GM12878 (cell line): ENCODE measurements at regions not wholly inside any gene's neighbourhood (a gene's known extent, or its start where the extent isn't known, plus 50 kb on each side); places are given as distances from the start of the nearest gene placed in this dataset.

Experiments
- ATAC-seq: fragments of 200-7000 bp; cut with Tn5 transposase; 3 replicates; pipeline ENCODE4 v1.9.1; 2020; ENCODE audit warnings: mild to moderate bottlenecking, moderate library complexity
- BruUV-seq: library from RNA; stranded (reverse); fragments of 400-500 nt; replicated peaks from 2 replicates; lab custom pipeline; 2021; lab: Mats Ljungman, UMichigan
- CTCF ChIA-PET: fragments of 300-600 bp; sonication (Branson Sonifier 250); formaldehyde crosslinking; extraction: SDS; loops from one replicate; lab custom pipeline; 2021; ENCODE audit warnings: inconsistent platforms; lab: Yijun Ruan, JAX
- POLR2A ChIA-PET: fragments of 350-600 bp; formaldehyde crosslinking; extraction: SDS; loops from one replicate; lab custom pipeline; 2021; ENCODE audit warnings: inconsistent platforms; lab: Charles Lee
- RAD21 ChIA-PET: fragments of 300-600 bp; sonication (Branson Sonifier 250); formaldehyde crosslinking; loops from one replicate; lab custom pipeline; 2023; ENCODE audit warnings: antibody characterized with exemption; ENCODE audit not compliant: unreplicated experiment; lab: Charles Lee
- SMC1A ChIA-PET: fragments of 300-600 bp; sonication (Branson Sonifier 250); formaldehyde crosslinking; loops from one replicate; lab custom pipeline; 2023; ENCODE audit not compliant: unreplicated experiment, uncharacterized antibody; lab: Charles Lee
- DNase-seq: peaks from one replicate; pipeline ENCODE4 v3.0.0-alpha.2; 2011; ENCODE audit warnings: low read depth, low spot score
- FAIRE-seq: peaks from 3 replicates; lab custom pipeline; 2011; peaks lifted over from hg19 to GRCh38; lab: Jason Lieb, UNC
- H2AFZ ChIP-seq: 2 replicates; pipeline ENCODE4 v1.6.0; 2011; ENCODE audit warnings: low read depth, low read length, control low read depth; ENCODE audit not compliant: control insufficient read depth
- H3K27ac ChIP-seq: 2 replicates; pipeline ENCODE4 v1.5.1; 2011; ENCODE audit warnings: control low read depth; ENCODE audit not compliant: control insufficient read depth, insufficient read depth
- H3K27me3 ChIP-seq, 2 experiments: replicated peaks in 1 of 2; 2 replicates each; pipeline versions ENCODE4 v1.6.0 to v1.6.1; 2011; ENCODE audit warnings: low read length in 1 of 2; ENCODE audit not compliant: control insufficient read depth in 2 of 2, insufficient read depth in 2 of 2
- H3K36me3 ChIP-seq, 2 experiments: 2 replicates each; pipeline ENCODE4 v1.5.1; 2011; ENCODE audit warnings: low read length in 1 of 2; ENCODE audit not compliant: control insufficient read depth in 2 of 2, insufficient read depth in 2 of 2
- H3K4me1 ChIP-seq: 2 replicates; pipeline ENCODE4 v1.6.1; 2011; ENCODE audit warnings: mild to moderate bottlenecking, low read length, moderate library complexity, mixed read lengths; ENCODE audit not compliant: control insufficient read depth, insufficient read depth
- H3K4me2 ChIP-seq: 2 replicates; pipeline ENCODE4 v1.6.0; 2011; ENCODE audit warnings: control low read depth; ENCODE audit not compliant: control insufficient read depth, insufficient read depth
- H3K4me3 ChIP-seq: fragments of 200-600 bp; sonication (generic); 2 replicates; pipeline ENCODE4 v1.5.1; 2016
- H3K79me2 ChIP-seq: 2 replicates; pipeline ENCODE4 v1.6.0; 2011; ENCODE audit warnings: low read length; ENCODE audit not compliant: control insufficient read depth, insufficient read depth
- H3K9ac ChIP-seq: 2 replicates; pipeline ENCODE4 v1.8.0; 2011; ENCODE audit warnings: low read length, control low read depth, mixed read lengths; ENCODE audit not compliant: control insufficient read depth, insufficient read depth
- H3K9me3 ChIP-seq: replicated peaks from 3 replicates; pipeline ENCODE4 v1.5.1; 2011; ENCODE audit warnings: mild to moderate bottlenecking, low read length; ENCODE audit not compliant: control insufficient read depth, insufficient read depth
- H4K20me1 ChIP-seq: 2 replicates; pipeline ENCODE4 v1.6.0; 2011; ENCODE audit not compliant: control insufficient read depth, insufficient read depth
- BCL11A ChIP-seq: IDR thresholded peaks from 2 replicates; pipeline ENCODE4 v1.6.1; 2011; ENCODE audit warnings: low read depth, low read length
- CTCF ChIP-seq, 3 experiments: IDR thresholded peaks in 2 of 3; conservative IDR thresholded peaks in 1 of 3; 2 replicates each; pipeline ENCODE4 v1.5.1; 2011; ENCODE audit warnings: low read depth in 3 of 3, low read length in 3 of 3, mild to moderate bottlenecking in 3 of 3, control low read depth in 2 of 3, moderate library complexity in 2 of 3, inconsistent platforms in 1 of 3, mixed read lengths in 1 of 3; ENCODE audit not compliant: control insufficient read depth in 2 of 3, insufficient read depth in 1 of 3; ENCODE audit errors: extremely low read depth in 1 of 3
- GABPA ChIP-seq: IDR thresholded peaks from 2 replicates; pipeline ENCODE4 v1.6.1; 2014; ENCODE audit warnings: antibody characterized with exemption, low read depth, mild to moderate bottlenecking, inconsistent platforms
- IKZF2 ChIP-seq, 2 experiments: fragments of 450-650 bp; IDR thresholded peaks; 2 replicates each; pipeline ENCODE4 v1.6.1; 2017; ENCODE audit warnings: mild to moderate bottlenecking in 2 of 2, moderate library complexity in 2 of 2
- JUNB ChIP-seq: IDR thresholded peaks from 2 replicates; pipeline ENCODE4 v1.6.1; 2016; ENCODE audit warnings: antibody characterized with exemption, mild to moderate bottlenecking
- LARP7 ChIP-seq: fragments of 450-650 bp; IDR thresholded peaks from 2 replicates; pipeline ENCODE4 v1.6.1; 2017; ENCODE audit warnings: mild to moderate bottlenecking
- PAX5 ChIP-seq: IDR thresholded peaks from 2 replicates; pipeline ENCODE4 v1.6.1; 2011; ENCODE audit warnings: low read depth, low read length, borderline replicate concordance
- PBX3 ChIP-seq: IDR thresholded peaks from 2 replicates; pipeline ENCODE4 v1.6.1; 2011; ENCODE audit warnings: mild to moderate bottlenecking, low read depth, low read length, moderate library complexity; ENCODE audit not compliant: insufficient replicate concordance
- PKNOX1 ChIP-seq: fragments of 450-650 bp; IDR thresholded peaks from 2 replicates; pipeline ENCODE4 v1.6.1; 2016; ENCODE audit warnings: mild to moderate bottlenecking
- RAD21 ChIP-seq: IDR thresholded peaks from 2 replicates; pipeline ENCODE4 v1.6.1; 2011; ENCODE audit warnings: mild to moderate bottlenecking, low read depth, low read length, moderate library complexity; ENCODE audit not compliant: insufficient read depth
- RUNX3 ChIP-seq: IDR thresholded peaks from 2 replicates; pipeline ENCODE4 v1.6.1; 2012; ENCODE audit warnings: low read length, inconsistent platforms
- SIX5 ChIP-seq: IDR thresholded peaks from 2 replicates; pipeline ENCODE4 v1.6.1; 2011; ENCODE audit warnings: mild to moderate bottlenecking, low read depth, low read length, moderate library complexity; ENCODE audit not compliant: severe bottlenecking
- SUPT20H ChIP-seq: IDR thresholded peaks from 2 replicates; pipeline ENCODE4 v1.6.1; 2011; ENCODE audit warnings: low read depth, mild to moderate bottlenecking, low read length, moderate library complexity, borderline replicate concordance; ENCODE audit not compliant: control insufficient read depth
- USF1 ChIP-seq: IDR thresholded peaks from 2 replicates; pipeline ENCODE4 v1.6.1; 2011; ENCODE audit warnings: borderline replicate concordance, low read depth, mild to moderate bottlenecking, moderate library complexity, mixed read lengths, low read length; ENCODE audit not compliant: insufficient read depth; ENCODE audit errors: extremely low read length
- in situ Hi-C: fragments of 300-500 bp; cut with MboI; formaldehyde crosslinking; loops from 9 replicates; pipeline ENCODE4 v1.14.3; 2018; ENCODE audit warnings: mixed read lengths
- intact Hi-C: fragments of 100-400 bp; cut with micrococcal nuclease; formaldehyde crosslinking; loops from one replicate; pipeline ENCODE4 v1.14.2; 2022; ENCODE audit not compliant: unreplicated experiment
- TF ChIP-seq, protein P1 (sequence below): fragments of 450-650 bp; formaldehyde crosslinking; IDR thresholded peaks from 2 replicates; pipeline ENCODE4 v1.4.0; 2022; ENCODE audit warnings: mild to moderate bottlenecking, moderate library complexity

GRCh38 chr10:90051474-90051873 is 350.1 kb downstream of the KIF20B start:
- ChIA-PET CTCF (interaction anchor here (1.0 to 2.7 kb wide), 5 partner anchors 10 to 123 kb away, joined by 3 to 12 read pairs (median 3); no protein-coding TSS in a partner anchor), SMC1A (interaction anchor here (0.9 to 2.7 kb wide), 13 partner anchors 9 to 928 kb away, joined by 3 to 6 read pairs (median 4); no protein-coding TSS in a partner anchor), POLR2A (no interaction called here), RAD21 (interaction anchor here (0.7 to 1.3 kb wide), 2 partner anchors 37 to 42 kb away, joined by 3 to 13 read pairs; no protein-coding TSS in a partner anchor)
- Histone ChIP-seq H3K9me3 (peaks cover 24% of the 10 kb centered on the region), H3K79me2 (no peaks in the 10 kb centered on the region), H3K36me3 (no peaks in the 10 kb centered on the region), H3K4me3 (no peak overlapping the region), H3K4me1 (peaks cover 22% of the 10 kb centered on the region), H3K27ac (peak overlapping the region; percentile 35), H3K4me2 (0 out of 2 replicates have a peak overlapping the region, but pooled peaks have one; percentile 53), H2AFZ (no peak overlapping the region; the same call in none of the 2 replicates), H3K9ac (no peak overlapping the region), H3K27me3 (no peaks in the 10 kb centered on the region), H4K20me1 (no peaks in the 10 kb centered on the region)
- no TSS peak for BruUV-seq
- ATAC-seq (peak; percentile 66), DNase-seq (peak; percentile 49), FAIRE-seq (no peak)
- in situ Hi-C loops, result no loop called here
- intact Hi-C loops, result loop anchor here (10.0 kb wide), 1 partner anchor 397 kb away; no protein-coding TSS in a partner anchor
- TF ChIP-seq CTCF (IDR thresholded peaks at IDR 0.05 in 2 of 3, conservative IDR thresholded peaks at IDR 0.05 in 1 of 3; ENCODE audit: control insufficient read depth in 2 of 3, extremely low read depth in 1 of 3, insufficient read depth in 1 of 3, low read depth in 3 of 3, low read length in 3 of 3) (no peak), RUNX3 (peak; percentile 80), USF1 (no peak), PAX5 (no peak), LARP7 (no peak), SIX5 (no peak), IKZF2 (IDR thresholded peaks at IDR 0.05) (peak; percentile 60 to 73), SUPT20H (no peak), RAD21 (no peak), JUNB (no peak), PKNOX1 (no peak), PBX3 (no peak), BCL11A (peak; percentile 63; the same call in 1 of the 2 replicates), GABPA (no peak)
- TF ChIP-seq, protein P1, sequence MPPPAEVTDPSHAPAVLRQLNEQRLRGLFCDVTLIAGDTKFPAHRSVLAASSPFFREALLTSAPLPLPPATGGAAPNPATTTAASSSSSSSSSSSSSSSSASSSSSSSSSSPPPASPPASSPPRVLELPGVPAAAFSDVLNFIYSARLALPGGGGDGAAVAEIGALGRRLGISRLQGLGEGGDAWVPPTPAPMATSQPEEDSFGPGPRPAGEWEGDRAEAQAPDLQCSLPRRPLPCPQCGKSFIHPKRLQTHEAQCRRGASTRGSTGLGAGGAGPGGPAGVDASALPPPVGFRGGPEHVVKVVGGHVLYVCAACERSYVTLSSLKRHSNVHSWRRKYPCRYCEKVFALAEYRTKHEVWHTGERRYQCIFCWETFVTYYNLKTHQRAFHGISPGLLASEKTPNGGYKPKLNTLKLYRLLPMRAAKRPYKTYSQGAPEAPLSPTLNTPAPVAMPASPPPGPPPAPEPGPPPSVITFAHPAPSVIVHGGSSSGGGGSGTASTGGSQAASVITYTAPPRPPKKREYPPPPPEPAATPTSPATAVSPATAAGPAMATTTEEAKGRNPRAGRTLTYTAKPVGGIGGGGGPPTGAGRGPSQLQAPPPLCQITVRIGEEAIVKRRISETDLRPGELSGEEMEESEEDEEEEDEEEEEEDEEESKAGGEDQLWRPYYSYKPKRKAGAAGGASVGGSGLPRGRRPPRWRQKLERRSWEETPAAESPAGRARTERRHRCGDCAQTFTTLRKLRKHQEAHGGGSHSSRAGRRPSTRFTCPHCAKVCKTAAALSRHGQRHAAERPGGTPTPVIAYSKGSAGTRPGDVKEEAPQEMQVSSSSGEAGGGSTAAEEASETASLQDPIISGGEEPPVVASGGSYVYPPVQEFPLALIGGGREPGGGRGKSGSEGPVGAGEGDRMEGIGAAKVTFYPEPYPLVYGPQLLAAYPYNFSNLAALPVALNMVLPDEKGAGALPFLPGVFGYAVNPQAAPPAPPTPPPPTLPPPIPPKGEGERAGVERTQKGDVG (CRISPR knock-in tag), result no peak
